ENCODE measurements at regions not wholly inside any gene's neighbourhood (a gene's known extent, or its start where the extent isn't known, plus 50 kb on each side); places are given as distances from the start of the nearest gene placed in this dataset.

GRCh38 chr17:55582897-55583296, 71.6 kb upstream of the SMIM36 start:
- no peak for DNase-seq (ENCODE audit: low spot score)

- DNase-seq (ENCODE audit: low spot score), result no peak
Observed at GRCh38 chr17:55580596-55581133, 69.4 kb upstream of the SMIM36 start.

GRCh38 chr17:55577687-55578086, 66.4 kb upstream of the SMIM36 start:
- no peak for DNase-seq (ENCODE audit: low spot score)

DNA sequence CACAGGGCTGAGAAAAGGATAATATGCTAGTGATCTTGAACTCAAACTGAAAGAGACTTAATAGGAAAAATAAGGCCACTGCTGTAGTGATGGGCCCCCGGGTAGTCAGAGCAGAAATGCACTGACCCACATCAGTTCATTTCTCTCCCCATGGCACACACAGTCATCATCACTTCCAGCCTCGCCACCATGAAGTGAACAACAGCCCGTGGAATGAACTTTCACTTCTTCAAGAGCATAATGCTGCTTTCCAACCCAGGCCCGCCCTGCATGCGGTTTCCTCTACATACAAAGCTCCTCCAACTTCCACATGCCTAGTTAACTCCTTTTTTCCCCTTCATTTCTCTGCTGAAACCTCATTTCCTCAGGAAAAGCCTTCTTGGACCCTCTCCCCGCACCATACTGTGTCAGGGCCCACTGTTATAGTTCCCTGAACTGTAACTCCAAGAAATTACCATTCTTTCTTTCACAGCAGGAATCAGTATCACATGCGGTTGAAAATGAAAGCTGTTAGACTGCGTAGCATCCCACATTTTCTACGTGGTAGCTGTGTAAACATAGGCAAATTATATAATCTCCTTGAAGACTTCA, 65.8 kb upstream of the SMIM36 start:
- no peak for DNase-seq (ENCODE audit: low spot score)

DNA sequence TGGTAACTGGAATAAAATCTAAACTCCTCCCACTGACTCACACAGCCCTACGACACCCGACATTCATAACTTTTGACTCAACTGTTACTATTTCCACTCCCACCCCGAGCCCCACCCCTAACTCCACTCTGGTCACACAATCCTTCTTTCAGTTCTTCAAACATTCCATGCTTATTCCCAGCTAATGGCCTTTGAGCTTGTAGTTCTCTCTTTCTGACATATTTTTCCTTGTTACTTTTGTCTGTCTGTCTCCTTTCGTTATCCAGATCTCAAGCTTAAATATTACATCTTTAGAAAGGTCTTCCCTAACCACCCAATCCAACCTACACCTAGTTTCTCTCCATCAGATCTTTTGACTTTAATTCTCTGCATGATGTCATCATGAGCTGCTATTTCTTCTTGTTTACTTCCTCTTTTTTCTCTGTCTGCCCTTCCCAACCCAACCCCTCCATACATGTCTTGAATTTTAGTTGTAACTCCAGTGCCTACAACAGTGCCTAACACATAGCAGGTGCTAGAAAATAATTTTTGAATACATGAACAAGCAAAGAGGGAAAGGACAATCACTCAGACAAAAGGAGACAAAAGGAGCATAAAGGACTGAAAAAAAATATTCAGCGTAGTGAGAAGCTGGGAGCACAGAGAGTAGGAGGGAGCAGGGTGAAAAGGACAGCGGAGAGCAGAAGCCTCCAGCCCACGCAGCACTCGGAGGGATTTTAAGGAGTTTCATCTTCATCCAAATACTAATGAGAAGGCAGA, 65.2 kb upstream of the SMIM36 start:
- DNase-seq (ENCODE audit: low spot score), result no peak

GRCh38 chr17:55575058-55575636, 63.9 kb upstream of the SMIM36 start:
- DNase-seq (ENCODE audit: low spot score), result no peak

- no peak for DNase-seq (ENCODE audit: low spot score)
Observed at GRCh38 chr17:55572599-55572998, 61.3 kb upstream of the SMIM36 start.

DNA sequence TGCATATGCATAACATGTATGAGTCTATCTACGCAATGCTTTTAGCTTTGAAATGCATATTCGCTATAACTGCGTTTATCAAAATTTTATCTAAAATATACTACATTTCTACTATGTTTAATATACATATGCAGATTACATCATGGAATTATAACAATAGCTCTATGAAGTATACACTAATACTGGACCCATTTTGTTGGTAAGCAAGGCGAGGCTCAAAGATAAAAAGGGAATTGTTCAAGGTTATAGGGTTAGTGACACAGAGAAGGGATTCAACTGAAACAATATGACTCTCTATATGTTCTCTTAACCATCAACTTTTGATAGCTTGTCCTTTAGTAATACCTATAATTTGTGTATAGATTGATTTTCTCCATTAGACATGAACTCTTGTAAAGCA, 60.9 kb upstream of the SMIM36 start:
- DNase-seq (ENCODE audit: low spot score), result no peak

- no peak for DNase-seq (ENCODE audit: low spot score)
Observed at GRCh38 chr17:55571095-55571494, 59.8 kb upstream of the SMIM36 start.

DNA sequence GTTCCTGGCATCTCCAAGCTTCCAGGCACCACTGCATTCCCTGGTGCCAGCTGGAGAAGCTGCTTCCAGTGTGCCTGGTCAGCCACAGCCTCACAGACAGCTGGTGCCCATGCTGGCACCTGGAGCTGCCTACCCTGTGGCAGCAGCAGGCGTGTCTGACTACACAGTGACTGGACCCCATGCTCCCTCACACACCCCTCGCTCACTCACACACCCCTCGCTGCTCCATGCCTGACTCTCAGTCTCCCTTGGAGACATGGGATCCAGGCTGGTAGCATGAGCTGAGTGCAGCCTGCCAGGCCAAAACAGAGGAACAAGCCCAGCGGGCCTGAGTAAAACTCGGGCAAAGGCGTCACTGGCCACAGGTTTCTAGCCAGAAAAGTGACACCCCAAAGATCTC, 59.1 kb upstream of the SMIM36 start:
- no peak for DNase-seq (ENCODE audit: low spot score)

- no peak for DNase-seq (ENCODE audit: low spot score)
Observed at GRCh38 chr17:55567240-55568214, 56.3 kb upstream of the SMIM36 start.

- DNase-seq (ENCODE audit: low spot score), result no peak
Observed at GRCh38 chr17:55564081-55564480, 52.8 kb upstream of the SMIM36 start.

GRCh38 chr17:55563363-55563762, 52.1 kb upstream of the SMIM36 start:
- DNase-seq (ENCODE audit: low spot score), result no peak

DNA sequence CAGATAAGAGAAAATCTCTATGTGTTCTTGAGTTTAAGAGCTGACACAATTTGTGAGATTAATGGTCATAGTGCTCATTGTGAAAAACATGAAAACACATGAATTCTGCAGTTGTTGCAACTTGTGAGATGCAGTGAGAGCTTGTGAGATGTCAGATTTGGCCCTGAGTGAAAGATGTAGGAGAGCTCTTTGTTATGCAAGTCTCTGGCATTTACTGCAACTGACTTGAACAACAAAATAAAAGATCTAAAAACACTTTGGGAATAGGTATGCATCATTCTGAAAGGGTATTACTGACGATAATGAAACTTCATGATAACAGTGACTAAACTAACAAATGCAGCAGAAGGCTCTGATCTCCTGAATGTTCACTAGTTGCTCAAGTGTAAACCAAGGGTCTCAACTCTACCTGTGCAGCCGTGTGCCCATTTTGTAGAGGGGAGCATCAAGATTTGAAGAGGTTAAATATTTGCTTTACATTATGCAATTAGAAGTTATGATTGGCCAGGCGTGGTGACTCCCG, 50.8 kb upstream of the SMIM36 start:
- no peak for DNase-seq (ENCODE audit: low spot score)

GRCh38 chr17:55561316-55561972, 50.2 kb upstream of the SMIM36 start:
- no peak for DNase-seq (ENCODE audit: low spot score)

All from HuH-7 (cell line).